GM18520 (cell line): ENCODE measurements at regions not wholly inside any gene's neighbourhood (a gene's known extent, or its start where the extent isn't known, plus 50 kb on each side); places are given as distances from the start of the nearest gene placed in this dataset.
A peak's percentile ranks its signal among the peaks of the same experiment; 100 is the strongest.

Experiments used
- ATAC-seq: cut with Tn5 transposase; IDR thresholded peaks from one replicate; pipeline ENCODE4 v1.9.1; 2021; ENCODE audit not compliant: unreplicated experiment

GRCh38 chr1:106972074-106972473, 84.4 kb upstream of the PRMT6 start:
- ATAC-seq: no peak

- no peak for ATAC-seq
Measured at GRCh38 chr1:106975944-106976343, 80.5 kb upstream of the PRMT6 start.

GRCh38 chr1:106978477-106979322, 77.8 kb upstream of the PRMT6 start:
- no peak for ATAC-seq

GRCh38 chr1:106979371-106979770, 77.1 kb upstream of the PRMT6 start:
- no peak for ATAC-seq

- no peak for ATAC-seq
Measured at GRCh38 chr1:106980121-106980520, 76.4 kb upstream of the PRMT6 start.

GRCh38 chr1:106984801-106985200, 71.7 kb upstream of the PRMT6 start:
- ATAC-seq: no peak

- ATAC-seq: no peak
Measured at GRCh38 chr1:106986603-106987002, 69.9 kb upstream of the PRMT6 start.

GRCh38 chr1:106995970-106996369, 60.5 kb upstream of the PRMT6 start:
- ATAC-seq: peak; percentile 87

- ATAC-seq: no peak
Measured at GRCh38 chr1:106998431-106999002, 58.0 kb upstream of the PRMT6 start.

- ATAC-seq: no peak
Measured at GRCh38 chr1:107000902-107001301, 55.6 kb upstream of the PRMT6 start.

GRCh38 chr1:107003972-107004371, 52.5 kb upstream of the PRMT6 start:
- ATAC-seq: no peak

GRCh38 chr1:107004421-107004820, 52.1 kb upstream of the PRMT6 start:
- ATAC-seq: no peak
